ENCODE measurements at regions not wholly inside any gene's neighbourhood (a gene's known extent, or its start where the extent isn't known, plus 50 kb on each side); places are given as distances from the start of the nearest gene placed in this dataset.

- no peak for TF ChIP-seq ATF6 (CRISPR knock-in tag; IDR thresholded peaks at IDR 0.05)
Measured at GRCh38 chr6:11431455-11431937, 106.1 kb upstream of the TMEM170B start (continued).

GRCh38 chr6:11430036-11430435 is 107.5 kb upstream of the TMEM170B start:
- ChIA-PET CTCF (interaction anchor here (1.0 kb wide), 1 partner anchor 188 kb away, joined by 6 read pairs; no protein-coding TSS in a partner anchor), POLR2A (no interaction called here)
- H3K36me3 Mint-ChIP-seq: no peaks in the 10 kb centered on the region
- no peak overlapping the region for H3K27ac Mint-ChIP-seq
- no peaks in the 10 kb centered on the region for H3K27me3 Mint-ChIP-seq (ENCODE audit: low read depth)
- no peak overlapping the region for H3K4me3 Mint-ChIP-seq
- H3K4me1 Mint-ChIP-seq: peaks cover 43% of the 10 kb centered on the region
- TF ChIP-seq FOXP4 (CRISPR knock-in tag; IDR thresholded peaks at IDR 0.05) (no peak), FOXP1 (CRISPR knock-in tag; IDR thresholded peaks at IDR 0.05; ENCODE audit: borderline replicate concordance) (no peak), SMAD4 (CRISPR knock-in tag; IDR thresholded peaks at IDR 0.05) (no peak), AFF4 (CRISPR knock-in tag; IDR thresholded peaks at IDR 0.05; ENCODE audit: borderline replicate concordance) (no peak), ZBTB21 (CRISPR knock-in tag; IDR thresholded peaks at IDR 0.05; ENCODE audit: borderline replicate concordance) (no peak)
- DNase-seq (ENCODE audit: low spot score): no peak
- no peak for ATAC-seq
- no peaks in the 10 kb centered on the region for H3K9me3 Mint-ChIP-seq

GRCh38 chr6:11429577-11429976 is 108.0 kb upstream of the TMEM170B start:
- no peaks in the 10 kb centered on the region for H3K36me3 Mint-ChIP-seq
- ATAC-seq: peak; percentile 27; the same call in 1 of the 2 replicates
- H3K27me3 Mint-ChIP-seq (ENCODE audit: low read depth): no peaks in the 10 kb centered on the region
- no peak overlapping the region for H3K4me3 Mint-ChIP-seq
- POLR2A ChIA-PET: no interaction called here
- no peaks in the 10 kb centered on the region for H3K9me3 Mint-ChIP-seq
- H3K27ac Mint-ChIP-seq: peak overlapping the region; percentile 37; the same call in 1 of the 2 replicates
- CTCF ChIA-PET: interaction anchor here (1.0 kb wide), 1 partner anchor 188 kb away, joined by 6 read pairs; no protein-coding TSS in a partner anchor
- H3K4me1 Mint-ChIP-seq: peaks cover 43% of the 10 kb centered on the region
- DNase-seq (ENCODE audit: low spot score): no peak
- TF ChIP-seq USF2 (CRISPR knock-in tag; IDR thresholded peaks at IDR 0.05): no peak
- no peak for TF ChIP-seq ATF2 (CRISPR knock-in tag; IDR thresholded peaks at IDR 0.05; ENCODE audit: borderline replicate concordance, low read depth)
- no peak for TF ChIP-seq ZNF138 (CRISPR knock-in tag; conservative IDR thresholded peaks at IDR 0.05)
- TF ChIP-seq ZNF671 (CRISPR knock-in tag; IDR thresholded peaks at IDR 0.05): no peak
- TF ChIP-seq ATF6 (CRISPR knock-in tag; IDR thresholded peaks at IDR 0.05): no peak
- no peak for TF ChIP-seq ZMAT4 (CRISPR knock-in tag; IDR thresholded peaks at IDR 0.05)
- no peak for TF ChIP-seq ZSCAN18 (CRISPR knock-in tag; IDR thresholded peaks at IDR 0.05)
- TF ChIP-seq GRHL2 (CRISPR knock-in tag; IDR thresholded peaks at IDR 0.05; ENCODE audit: insufficient replicate concordance, severe bottlenecking): no peak
- no peak for TF ChIP-seq ZNF281 (CRISPR knock-in tag; IDR thresholded peaks at IDR 0.05)

Measured in WTC11 (cell line).